Mucosa of descending colon (tissue), 3 donors: ENCODE measurements at regions not wholly inside any gene's neighbourhood (a gene's known extent, or its start where the extent isn't known, plus 50 kb on each side); places are given as distances from the start of the nearest gene placed in this dataset.

ENCODE experiments used
- ATAC-seq: fragments of 200-7000 bp; cut with Tn5 transposase; one replicate; pipeline ENCODE4 v1.9.1; 2020; ENCODE audit warnings: mild to moderate bottlenecking, moderate library complexity
- DNase-seq, 3 donors: peaks; one replicate each; pipeline ENCODE4 v3.0.0-alpha.2; 2020
- H3K36me3 ChIP-seq: fragments of 200-600 bp; one replicate; pipeline ENCODE4 v1.8.0; 2021; ENCODE audit warnings: low read depth, mild to moderate bottlenecking
- H3K4me1 ChIP-seq: fragments of 200-600 bp; one replicate; pipeline ENCODE4 v1.8.0; 2021; ENCODE audit warnings: low read depth, mild to moderate bottlenecking
- H3K4me3 ChIP-seq: fragments of 200-600 bp; one replicate; pipeline ENCODE4 v1.8.0; 2021; ENCODE audit warnings: mild to moderate bottlenecking
- H3K9me3 ChIP-seq: fragments of 200-600 bp; one replicate; pipeline ENCODE4 v1.8.0; 2021; ENCODE audit warnings: mild to moderate bottlenecking
- intact Hi-C, 2 donors: fragments of 100-400 bp; cut with DNase I in 1 of 2; cut with micrococcal nuclease in 1 of 2; formaldehyde crosslinking; loops; one replicate each; pipeline versions ENCODE4 v1.11.0 to v1.11.1; 2022; cut with DNase I, micrococcal nuclease
- TF ChIP-seq, protein P1 (sequence below): fragments of 200-600 bp; IDR thresholded peaks from one replicate; pipeline ENCODE4 v1.8.0; 2022; ENCODE audit warnings: antibody characterized with exemption, mild to moderate bottlenecking
- donor health status: DM: no; HTN: no; CAD: no; lungs with moderate emphysema.
- donor health status: DM: no; HTN: no; CAD: no.
- donor health status: DM: no; HTN: yes; CAD: no.

DNA sequence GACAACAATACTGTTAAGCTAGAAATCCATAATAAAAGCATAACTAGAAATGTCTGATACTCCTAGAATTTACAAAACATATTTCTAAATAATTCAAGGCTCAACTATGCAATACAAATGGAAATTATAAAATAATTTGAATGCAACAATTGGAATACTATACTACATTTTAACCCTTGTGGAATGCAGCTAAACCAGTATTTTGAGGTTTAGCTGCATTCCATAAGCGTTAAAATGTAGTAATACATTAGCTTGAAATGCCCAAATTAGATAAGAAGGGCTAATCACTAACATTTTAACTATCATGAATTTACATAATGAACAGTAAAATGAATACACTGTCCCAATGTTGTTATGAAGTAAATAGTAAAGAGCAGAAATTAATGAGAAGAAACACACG, 617.2 kb upstream of the CHORDC1 start:
- Histone ChIP-seq H3K4me1 (no peaks in the 10 kb centered on the region), H3K4me3 (no peak overlapping the region), H3K9me3 (no peaks in the 10 kb centered on the region), H3K36me3 (no peaks in the 10 kb centered on the region)
- ATAC-seq (no peak), DNase-seq (no peak)
- intact Hi-C loops, result no loop called here
- TF ChIP-seq, protein P1, sequence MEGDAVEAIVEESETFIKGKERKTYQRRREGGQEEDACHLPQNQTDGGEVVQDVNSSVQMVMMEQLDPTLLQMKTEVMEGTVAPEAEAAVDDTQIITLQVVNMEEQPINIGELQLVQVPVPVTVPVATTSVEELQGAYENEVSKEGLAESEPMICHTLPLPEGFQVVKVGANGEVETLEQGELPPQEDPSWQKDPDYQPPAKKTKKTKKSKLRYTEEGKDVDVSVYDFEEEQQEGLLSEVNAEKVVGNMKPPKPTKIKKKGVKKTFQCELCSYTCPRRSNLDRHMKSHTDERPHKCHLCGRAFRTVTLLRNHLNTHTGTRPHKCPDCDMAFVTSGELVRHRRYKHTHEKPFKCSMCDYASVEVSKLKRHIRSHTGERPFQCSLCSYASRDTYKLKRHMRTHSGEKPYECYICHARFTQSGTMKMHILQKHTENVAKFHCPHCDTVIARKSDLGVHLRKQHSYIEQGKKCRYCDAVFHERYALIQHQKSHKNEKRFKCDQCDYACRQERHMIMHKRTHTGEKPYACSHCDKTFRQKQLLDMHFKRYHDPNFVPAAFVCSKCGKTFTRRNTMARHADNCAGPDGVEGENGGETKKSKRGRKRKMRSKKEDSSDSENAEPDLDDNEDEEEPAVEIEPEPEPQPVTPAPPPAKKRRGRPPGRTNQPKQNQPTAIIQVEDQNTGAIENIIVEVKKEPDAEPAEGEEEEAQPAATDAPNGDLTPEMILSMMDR, result no peak

DNA sequence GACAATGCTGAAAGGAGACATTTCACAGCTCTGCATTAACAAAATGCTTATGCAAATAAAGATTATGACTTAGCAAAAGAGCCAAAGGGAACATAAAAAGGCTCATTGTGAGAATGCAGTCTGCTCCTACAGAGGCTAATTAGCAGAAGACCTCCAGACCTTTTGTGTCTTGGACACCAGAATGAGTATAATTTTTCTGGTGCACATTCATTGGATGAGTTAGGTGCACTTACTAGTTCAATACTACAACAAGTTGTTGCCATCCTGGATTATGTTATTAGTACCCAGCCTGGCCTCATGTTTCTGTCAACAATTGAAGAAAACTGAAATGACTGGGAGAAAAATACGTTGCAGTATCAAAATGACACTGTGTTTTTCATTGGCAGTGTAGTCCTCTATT, 613.2 kb upstream of the CHORDC1 start:
- intact Hi-C loops, result no loop called here
- no peaks in the 10 kb centered on the region for H3K36me3 ChIP-seq
- no peak overlapping the region for H3K4me3 ChIP-seq
- H3K9me3 ChIP-seq, result peaks cover 11% of the 10 kb centered on the region
- DNase-seq, result no peak
- no peaks in the 10 kb centered on the region for H3K4me1 ChIP-seq
- TF ChIP-seq, protein P1, result no peak
- ATAC-seq, result no peak

DNA sequence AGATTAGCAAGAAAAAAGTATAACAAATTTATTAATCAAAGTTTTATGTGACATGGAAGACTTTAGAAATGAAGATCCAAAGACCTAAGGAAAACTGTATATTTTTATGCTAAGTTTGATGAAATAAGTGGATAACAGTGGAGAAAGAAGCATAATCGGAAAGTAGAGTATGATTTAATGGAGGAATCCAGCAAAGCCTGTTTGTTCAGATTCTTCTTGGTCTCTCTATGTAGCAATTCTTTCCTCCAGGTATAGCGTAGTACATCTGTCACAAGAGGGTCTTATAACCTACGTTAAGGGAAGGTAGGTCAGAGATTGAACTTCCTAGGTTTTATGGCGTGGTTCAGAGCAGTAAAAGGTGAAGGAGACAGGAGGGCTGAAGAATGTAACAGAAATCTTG, 600.6 kb upstream of the CHORDC1 start:
- Histone ChIP-seq H3K4me3 (no peak overlapping the region), H3K9me3 (peaks cover 53% of the 10 kb centered on the region), H3K4me1 (no peaks in the 10 kb centered on the region), H3K36me3 (no peaks in the 10 kb centered on the region)
- ATAC-seq (no peak), DNase-seq (no peak)
- intact Hi-C loops, result no loop called here
- TF ChIP-seq, protein P1, result no peak

DNA sequence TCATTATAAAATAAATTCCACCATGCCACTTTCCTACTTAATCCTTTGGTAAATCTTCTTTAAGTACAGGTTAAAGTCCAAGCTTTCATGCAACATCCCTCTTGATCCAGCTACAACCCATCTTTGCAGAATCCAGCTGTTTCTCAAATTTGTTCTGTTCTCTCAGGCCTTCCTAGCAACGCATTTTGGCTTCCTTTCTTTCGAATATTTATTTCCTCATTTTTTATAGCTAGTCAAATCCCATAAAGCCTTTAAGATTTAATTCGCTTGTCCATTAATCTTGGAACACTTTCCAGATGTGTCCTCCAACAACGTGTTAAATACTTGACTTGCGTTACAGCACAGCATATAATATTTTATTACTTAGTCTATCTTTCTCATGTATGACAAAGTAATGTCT, 600.1 kb upstream of the CHORDC1 start:
- Histone ChIP-seq H3K36me3 (no peaks in the 10 kb centered on the region), H3K4me3 (no peak overlapping the region), H3K4me1 (no peaks in the 10 kb centered on the region), H3K9me3 (peaks cover 55% of the 10 kb centered on the region)
- TF ChIP-seq, protein P1, result no peak
- DNase-seq (no peak), ATAC-seq (no peak)
- intact Hi-C loops, result no loop called here

DNA sequence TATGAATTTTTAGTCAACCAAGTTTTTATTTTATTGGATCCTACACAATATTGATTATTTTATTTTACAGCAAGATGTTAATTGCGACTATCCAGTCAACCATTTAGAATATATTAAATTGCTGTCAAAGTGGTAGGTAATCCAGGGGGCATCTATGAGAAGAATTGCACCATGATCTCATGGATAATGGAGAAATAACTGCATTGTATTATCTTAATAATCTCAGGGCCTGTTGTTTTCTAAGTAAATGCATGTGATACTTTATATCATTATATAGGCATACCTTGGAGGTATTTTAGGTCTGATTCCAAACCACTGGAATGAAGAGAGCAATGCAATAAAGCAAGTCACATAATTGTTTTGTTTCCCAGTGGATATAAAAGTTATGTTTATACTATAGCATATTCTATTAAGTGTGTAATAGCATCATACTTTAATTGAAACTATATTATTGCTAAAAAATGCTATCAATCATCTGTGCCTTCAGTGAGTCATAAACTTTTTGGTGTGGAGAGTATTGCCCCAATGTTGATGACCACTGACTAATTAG, 595.4 kb upstream of the CHORDC1 start:
- TF ChIP-seq, protein P1, result no peak
- no peaks in the 10 kb centered on the region for H3K36me3 ChIP-seq
- no peaks in the 10 kb centered on the region for H3K4me1 ChIP-seq
- H3K9me3 ChIP-seq, result peaks cover 46% of the 10 kb centered on the region
- no peak overlapping the region for H3K4me3 ChIP-seq
- ATAC-seq (no peak), DNase-seq (no peak)
- intact Hi-C loops, result no loop called here

DNA sequence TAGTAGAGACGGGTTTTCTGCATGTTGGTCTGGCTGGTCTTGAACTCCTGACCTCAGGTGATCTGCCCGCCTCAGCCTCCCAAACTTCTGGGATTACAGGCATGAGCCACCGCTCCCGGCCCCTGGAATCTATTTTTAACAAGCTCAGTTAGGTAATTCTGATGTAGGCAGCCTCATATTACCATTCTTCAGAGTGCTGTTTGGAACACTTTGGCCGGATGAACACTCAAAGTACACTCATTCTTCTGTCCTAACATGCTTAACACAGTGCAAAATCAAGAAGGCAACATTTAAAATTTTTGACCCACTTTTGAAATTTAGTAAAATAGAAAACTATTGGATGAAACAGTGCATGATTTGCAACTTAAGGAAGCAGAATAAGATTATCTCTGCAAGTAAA, 586.7 kb upstream of the CHORDC1 start:
- H3K9me3 ChIP-seq, result peaks cover 24% of the 10 kb centered on the region
- H3K4me3 ChIP-seq, result no peak overlapping the region
- intact Hi-C loops, result no loop called here
- TF ChIP-seq, protein P1, result no peak
- ATAC-seq (no peak), DNase-seq (no peak)
- no peaks in the 10 kb centered on the region for H3K4me1 ChIP-seq
- H3K36me3 ChIP-seq, result no peaks in the 10 kb centered on the region
